ENCODE measurements at regions not wholly inside any gene's neighbourhood (a gene's known extent, or its start where the extent isn't known, plus 50 kb on each side); places are given as distances from the start of the nearest gene placed in this dataset.
"Not testable (repeated sequence)": the region's sequence is repeated elsewhere in the genome, so short reads cannot be mapped to it uniquely, and the experiment has no call there.

- no peak for DNase-seq (ENCODE audit: low read depth in 2 of 2)
Observed at GRCh38 chr2:23021311-23022120, 363.5 kb upstream of the KLHL29 start.

- DNase-seq (ENCODE audit: low read depth in 2 of 2) = no peak
Observed at GRCh38 chr2:23023722-23024121, 361.3 kb upstream of the KLHL29 start.

- no peak for DNase-seq (ENCODE audit: low read depth in 2 of 2)
Observed at GRCh38 chr2:23026671-23027070, 358.3 kb upstream of the KLHL29 start.

GRCh38 chr2:23027396-23027795 is 357.6 kb upstream of the KLHL29 start:
- no peak for DNase-seq (ENCODE audit: low read depth in 2 of 2)

- no peak for DNase-seq (ENCODE audit: low read depth in 2 of 2)
Observed at GRCh38 chr2:23028106-23028505, 356.9 kb upstream of the KLHL29 start.

GRCh38 chr2:23029111-23029510 is 355.9 kb upstream of the KLHL29 start:
- DNase-seq (ENCODE audit: low read depth in 2 of 2) = no peak

- no peak for DNase-seq (ENCODE audit: low read depth in 2 of 2)
Observed at GRCh38 chr2:23029951-23030350, 355.0 kb upstream of the KLHL29 start.

- DNase-seq (ENCODE audit: low read depth in 2 of 2) = no peak
Observed at GRCh38 chr2:23034996-23035395, 350.0 kb upstream of the KLHL29 start.

GRCh38 chr2:23036629-23037028 is 348.4 kb upstream of the KLHL29 start:
- DNase-seq (ENCODE audit: low read depth in 2 of 2) = no peak

GRCh38 chr2:23037596-23037995 is 347.4 kb upstream of the KLHL29 start:
- no peak for DNase-seq (ENCODE audit: low read depth in 2 of 2)

- no peak for DNase-seq (ENCODE audit: low read depth in 2 of 2)
Observed at GRCh38 chr2:23041443-23041842, 343.5 kb upstream of the KLHL29 start.

GRCh38 chr2:23042216-23042906 is 342.6 kb upstream of the KLHL29 start:
- no peak for DNase-seq (ENCODE audit: low read depth in 2 of 2)

- no peak for DNase-seq (ENCODE audit: low read depth in 2 of 2)
Observed at GRCh38 chr2:23050388-23050787, 334.6 kb upstream of the KLHL29 start.

- no peak for DNase-seq (ENCODE audit: low read depth in 2 of 2)
Observed at GRCh38 chr2:23053601-23054000, 331.4 kb upstream of the KLHL29 start.

- DNase-seq (ENCODE audit: low read depth in 2 of 2) = no peak
Observed at GRCh38 chr2:23055251-23055650, 329.7 kb upstream of the KLHL29 start.

- DNase-seq (ENCODE audit: low read depth in 2 of 2) = not testable (repeated sequence)
Observed at GRCh38 chr2:23056846-23057245, 328.1 kb upstream of the KLHL29 start.

GRCh38 chr2:23058435-23058834 is 326.5 kb upstream of the KLHL29 start:
- no peak for DNase-seq (ENCODE audit: low read depth in 2 of 2)

GRCh38 chr2:23065210-23065609 is 319.8 kb upstream of the KLHL29 start:
- DNase-seq (ENCODE audit: low read depth in 2 of 2) = no peak

GRCh38 chr2:23065936-23066335 is 319.0 kb upstream of the KLHL29 start:
- no peak for DNase-seq (ENCODE audit: low read depth in 2 of 2)

- no peak for DNase-seq (ENCODE audit: low read depth in 2 of 2)
Observed at GRCh38 chr2:23066686-23067085, 318.3 kb upstream of the KLHL29 start.

GRCh38 chr2:23069156-23069555 is 315.8 kb upstream of the KLHL29 start:
- DNase-seq (ENCODE audit: low read depth in 2 of 2) = no peak

GRCh38 chr2:23069923-23070322 is 315.1 kb upstream of the KLHL29 start:
- DNase-seq (ENCODE audit: low read depth in 2 of 2) = no peak

GRCh38 chr2:23073056-23073455 is 311.9 kb upstream of the KLHL29 start:
- DNase-seq (ENCODE audit: low read depth in 2 of 2) = no peak

All from stimulated activated CD8-positive, alpha-beta memory T cell treated with anti-CD3 and anti-CD28 coated beads, Interleukin-7, amount 100 ng/mL, for 4 hours (primary cell).